ENCODE measurements at regions not wholly inside any gene's neighbourhood (a gene's known extent, or its start where the extent isn't known, plus 50 kb on each side); places are given as distances from the start of the nearest gene placed in this dataset.
A peak's percentile ranks its signal among the peaks of the same experiment; 100 is the strongest.
"Not testable (repeated sequence)": the region's sequence is repeated elsewhere in the genome, so short reads cannot be mapped to it uniquely, and the experiment has no call there.

- no peak overlapping the region for H3K4me3 ChIP-seq (ENCODE audit: low read length)
- no peak overlapping the region for H3K27ac ChIP-seq (ENCODE audit: low read length)
- H3K9me2 ChIP-seq (replicated peaks; ENCODE audit: insufficient read depth, low read length), result no peaks in the 10 kb centered on the region
- H2AFZ ChIP-seq (ENCODE audit: low read length), result no peak overlapping the region
- no peak for TF ChIP-seq EZH2phosphoT487 (IDR thresholded peaks at IDR 0.05; ENCODE audit: low read length)
- H3K27me3 ChIP-seq (replicated peaks; ENCODE audit: insufficient read depth, low read length), result no peaks in the 10 kb centered on the region
- H3F3A ChIP-seq (ENCODE audit: insufficient read depth, low read length), result no peaks in the 10 kb centered on the region
- H3K79me2 ChIP-seq (ENCODE audit: low read length), result no peaks in the 10 kb centered on the region
- H3K4me2 ChIP-seq (ENCODE audit: low read depth, low read length), result no peak overlapping the region
- no peaks in the 10 kb centered on the region for H4K20me1 ChIP-seq (ENCODE audit: insufficient read depth, low read length)
- no peaks in the 10 kb centered on the region for H3K9me3 ChIP-seq (replicated peaks; ENCODE audit: insufficient read depth, low read length)
- H3K36me3 ChIP-seq (replicated peaks; ENCODE audit: insufficient read depth, low read length), result no peaks in the 10 kb centered on the region
- no peaks in the 10 kb centered on the region for H3K4me1 ChIP-seq (ENCODE audit: low read length)
- DNase-seq, result no peak
- no peak overlapping the region for H3K9ac ChIP-seq (ENCODE audit: low read length)
Observed at GRCh38 chr5:1593903-1594356, 70.2 kb upstream of the LPCAT1 start.

- H2AFZ ChIP-seq (ENCODE audit: low read length); H4K20me1 ChIP-seq (ENCODE audit: insufficient read depth, low read length); H3K4me1 ChIP-seq (ENCODE audit: low read length); H3K9me3 ChIP-seq (replicated peaks; ENCODE audit: insufficient read depth, low read length); H3K79me2 ChIP-seq (ENCODE audit: low read length); H3K9me2 ChIP-seq (replicated peaks; ENCODE audit: insufficient read depth, low read length); H3K4me3 ChIP-seq (ENCODE audit: low read length); H3K9ac ChIP-seq (ENCODE audit: low read length); DNase-seq; H3F3A ChIP-seq (ENCODE audit: insufficient read depth, low read length); H3K4me2 ChIP-seq (ENCODE audit: low read depth, low read length); H3K27me3 ChIP-seq (replicated peaks; ENCODE audit: insufficient read depth, low read length); H3K27ac ChIP-seq (ENCODE audit: low read length); H3K36me3 ChIP-seq (replicated peaks; ENCODE audit: insufficient read depth, low read length): not testable (repeated sequence)
Observed at GRCh38 chr5:1588071-1588694, 64.4 kb upstream of the LPCAT1 start.

- not testable (repeated sequence) for H3K4me3 ChIP-seq (ENCODE audit: low read length); H3K27me3 ChIP-seq (replicated peaks; ENCODE audit: insufficient read depth, low read length); H3K79me2 ChIP-seq (ENCODE audit: low read length); H3F3A ChIP-seq (ENCODE audit: insufficient read depth, low read length); H3K4me2 ChIP-seq (ENCODE audit: low read depth, low read length); H3K9me3 ChIP-seq (replicated peaks; ENCODE audit: insufficient read depth, low read length); H3K4me1 ChIP-seq (ENCODE audit: low read length); H3K36me3 ChIP-seq (replicated peaks; ENCODE audit: insufficient read depth, low read length); H4K20me1 ChIP-seq (ENCODE audit: insufficient read depth, low read length); H3K9ac ChIP-seq (ENCODE audit: low read length); H2AFZ ChIP-seq (ENCODE audit: low read length); H3K9me2 ChIP-seq (replicated peaks; ENCODE audit: insufficient read depth, low read length); H3K27ac ChIP-seq (ENCODE audit: low read length); DNase-seq
Observed at GRCh38 chr5:1583081-1583875, 59.5 kb upstream of the LPCAT1 start.

- H3K36me3 ChIP-seq (replicated peaks; ENCODE audit: insufficient read depth, low read length); H3K9me3 ChIP-seq (replicated peaks; ENCODE audit: insufficient read depth, low read length); H3K27me3 ChIP-seq (replicated peaks; ENCODE audit: insufficient read depth, low read length); H3K4me1 ChIP-seq (ENCODE audit: low read length); H3K9ac ChIP-seq (ENCODE audit: low read length); H3K4me2 ChIP-seq (ENCODE audit: low read depth, low read length); H3K4me3 ChIP-seq (ENCODE audit: low read length); H3K27ac ChIP-seq (ENCODE audit: low read length); DNase-seq; H3K9me2 ChIP-seq (replicated peaks; ENCODE audit: insufficient read depth, low read length); H2AFZ ChIP-seq (ENCODE audit: low read length); H3K79me2 ChIP-seq (ENCODE audit: low read length); H4K20me1 ChIP-seq (ENCODE audit: insufficient read depth, low read length); H3F3A ChIP-seq (ENCODE audit: insufficient read depth, low read length): not testable (repeated sequence)
Observed at GRCh38 chr5:1579389-1579788, 55.6 kb upstream of the LPCAT1 start.

GRCh38 chr5:1576851-1577250, 53.1 kb upstream of the LPCAT1 start:
- not testable (repeated sequence) for H3K4me2 ChIP-seq (ENCODE audit: low read depth, low read length); H3K9me3 ChIP-seq (replicated peaks; ENCODE audit: insufficient read depth, low read length); H3K79me2 ChIP-seq (ENCODE audit: low read length); H3K36me3 ChIP-seq (replicated peaks; ENCODE audit: insufficient read depth, low read length); H3K9ac ChIP-seq (ENCODE audit: low read length); H3K9me2 ChIP-seq (replicated peaks; ENCODE audit: insufficient read depth, low read length); H3K27ac ChIP-seq (ENCODE audit: low read length); H3F3A ChIP-seq (ENCODE audit: insufficient read depth, low read length); H4K20me1 ChIP-seq (ENCODE audit: insufficient read depth, low read length); H2AFZ ChIP-seq (ENCODE audit: low read length); H3K27me3 ChIP-seq (replicated peaks; ENCODE audit: insufficient read depth, low read length); H3K4me3 ChIP-seq (ENCODE audit: low read length); H3K4me1 ChIP-seq (ENCODE audit: low read length); DNase-seq

GRCh38 chr5:1575991-1576714, 52.4 kb upstream of the LPCAT1 start:
- not testable (repeated sequence) for H3K79me2 ChIP-seq (ENCODE audit: low read length); H4K20me1 ChIP-seq (ENCODE audit: insufficient read depth, low read length); DNase-seq; H3K4me1 ChIP-seq (ENCODE audit: low read length); H3K4me3 ChIP-seq (ENCODE audit: low read length); H3F3A ChIP-seq (ENCODE audit: insufficient read depth, low read length); H3K36me3 ChIP-seq (replicated peaks; ENCODE audit: insufficient read depth, low read length); H3K9me2 ChIP-seq (replicated peaks; ENCODE audit: insufficient read depth, low read length); H2AFZ ChIP-seq (ENCODE audit: low read length); H3K9me3 ChIP-seq (replicated peaks; ENCODE audit: insufficient read depth, low read length); H3K9ac ChIP-seq (ENCODE audit: low read length); H3K4me2 ChIP-seq (ENCODE audit: low read depth, low read length); H3K27me3 ChIP-seq (replicated peaks; ENCODE audit: insufficient read depth, low read length)
- peak overlapping the region; percentile 8; the same call in 1 of the 2 replicates for H3K27ac ChIP-seq (ENCODE audit: low read length)

- not testable (repeated sequence) for H3K9me3 ChIP-seq (replicated peaks; ENCODE audit: insufficient read depth, low read length); H3K27me3 ChIP-seq (replicated peaks; ENCODE audit: insufficient read depth, low read length); H3K4me3 ChIP-seq (ENCODE audit: low read length); H3K9ac ChIP-seq (ENCODE audit: low read length); H3K36me3 ChIP-seq (replicated peaks; ENCODE audit: insufficient read depth, low read length); H3K79me2 ChIP-seq (ENCODE audit: low read length); H3K4me1 ChIP-seq (ENCODE audit: low read length); H3F3A ChIP-seq (ENCODE audit: insufficient read depth, low read length); H3K9me2 ChIP-seq (replicated peaks; ENCODE audit: insufficient read depth, low read length); H3K4me2 ChIP-seq (ENCODE audit: low read depth, low read length); H4K20me1 ChIP-seq (ENCODE audit: insufficient read depth, low read length); H2AFZ ChIP-seq (ENCODE audit: low read length)
- DNase-seq, result peak; percentile 58
- H3K27ac ChIP-seq (ENCODE audit: low read length), result peak overlapping the region; percentile 8; the same call in 1 of the 2 replicates
Observed at GRCh38 chr5:1575491-1575890, 51.7 kb upstream of the LPCAT1 start.
